Fibroblast of skin of left biceps (primary cell): ENCODE measurements at regions not wholly inside any gene's neighbourhood (a gene's known extent, or its start where the extent isn't known, plus 50 kb on each side); places are given as distances from the start of the nearest gene placed in this dataset.
"Not testable (repeated sequence)": the region's sequence is repeated elsewhere in the genome, so short reads cannot be mapped to it uniquely, and the experiment has no call there.

ENCODE experiments used
- DNase-seq, 2 experiments: peaks; one replicate each; pipeline ENCODE4 v3.0.0-alpha.2; 2013; ENCODE audit warnings: low read depth in 2 of 2

DNA sequence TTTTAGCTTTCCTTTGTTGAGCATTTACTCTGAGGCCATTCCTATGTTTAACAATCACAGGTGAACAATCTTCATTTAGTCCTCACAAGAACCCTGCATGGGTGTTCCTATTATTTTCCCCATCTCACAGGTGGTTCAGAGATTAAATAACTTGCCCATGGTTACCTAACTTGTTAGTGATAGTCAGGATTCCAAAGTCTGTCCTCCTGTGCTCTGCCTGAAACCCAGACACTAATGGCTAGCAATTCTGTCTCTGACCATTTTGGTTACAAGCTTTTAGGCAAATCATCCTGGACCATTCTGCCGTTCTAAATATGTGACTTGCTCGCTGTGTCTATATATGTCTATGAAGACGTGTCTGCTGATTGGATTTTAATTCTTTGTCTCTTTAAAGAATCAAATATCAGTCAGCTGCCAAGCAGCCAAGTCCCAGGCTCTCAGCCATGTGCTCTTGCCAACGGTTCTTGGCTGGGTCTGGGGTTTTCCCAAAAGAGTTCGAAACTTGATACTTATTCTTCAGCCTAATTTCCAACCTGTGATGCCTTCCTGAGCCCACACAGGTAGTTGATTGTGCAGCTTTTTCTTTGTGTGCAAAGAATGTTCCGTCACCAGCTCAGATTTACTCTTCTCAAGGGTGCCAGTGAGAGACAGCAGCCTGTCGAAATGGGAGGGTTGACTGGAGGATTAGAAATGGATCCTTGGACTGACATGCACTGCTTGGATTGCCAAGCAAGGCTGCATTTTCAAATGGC lies 121.7 kb downstream of the NREP start:
- no peak for DNase-seq

DNA sequence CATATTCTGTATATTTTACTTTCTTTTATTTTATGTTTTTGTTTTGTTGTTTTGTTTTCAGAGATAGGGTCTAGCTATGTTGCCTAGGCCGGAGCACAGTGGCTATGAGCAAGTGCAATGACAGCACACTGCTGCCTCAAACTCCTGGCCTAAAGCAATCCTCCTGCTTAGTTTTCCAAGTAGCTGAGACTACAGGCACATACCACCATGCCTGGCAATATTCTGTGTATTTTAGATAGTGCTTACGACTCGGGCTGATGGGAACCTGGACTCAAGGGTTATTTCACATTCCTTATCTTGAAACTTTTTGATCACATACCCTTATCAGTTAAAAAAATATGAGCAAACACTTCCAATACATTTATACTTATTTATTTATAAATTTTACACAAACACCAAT lies 119.0 kb upstream of the STARD4 start:
- DNase-seq, result no peak

DNA sequence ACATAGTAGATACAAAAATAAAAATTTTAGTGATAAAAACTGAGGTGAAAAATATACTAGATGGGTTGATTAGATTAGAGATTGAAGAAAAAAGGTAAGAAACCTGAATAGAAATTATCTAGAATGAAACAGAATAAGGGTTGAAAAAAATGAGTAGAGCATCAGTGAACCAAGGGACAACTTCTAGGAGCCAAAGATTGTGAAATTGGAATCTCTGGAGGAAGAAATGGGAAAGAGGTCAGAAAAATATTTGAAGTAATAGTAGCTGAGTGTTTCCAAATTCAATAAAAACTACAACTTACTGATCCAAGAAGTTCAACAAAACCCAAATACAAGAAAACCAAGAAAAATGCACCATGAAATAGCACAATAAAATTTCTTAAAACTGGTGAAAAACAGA lies 116.6 kb upstream of the STARD4 start:
- peak in 1 of 2 experiments; percentile 5 for DNase-seq

DNA sequence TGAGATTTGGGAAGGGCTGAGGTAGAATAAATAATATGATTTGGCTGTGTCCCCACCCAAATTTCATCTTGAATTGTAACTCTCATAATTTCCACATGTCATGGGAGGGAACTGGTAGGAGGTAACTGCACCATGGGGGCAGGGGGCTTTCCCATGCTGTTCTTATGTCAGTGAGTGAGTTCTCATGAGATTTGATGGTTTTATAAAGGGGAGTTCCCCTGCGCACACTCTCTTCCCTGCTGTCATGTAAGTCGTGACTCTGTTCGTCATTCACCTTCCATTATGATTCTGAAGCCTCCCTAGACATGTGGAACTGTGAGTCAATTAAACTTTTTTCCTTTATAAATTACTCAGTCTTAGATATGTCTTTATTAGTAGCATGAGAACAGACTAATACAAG lies 115.5 kb upstream of the STARD4 start:
- no peak for DNase-seq

DNA sequence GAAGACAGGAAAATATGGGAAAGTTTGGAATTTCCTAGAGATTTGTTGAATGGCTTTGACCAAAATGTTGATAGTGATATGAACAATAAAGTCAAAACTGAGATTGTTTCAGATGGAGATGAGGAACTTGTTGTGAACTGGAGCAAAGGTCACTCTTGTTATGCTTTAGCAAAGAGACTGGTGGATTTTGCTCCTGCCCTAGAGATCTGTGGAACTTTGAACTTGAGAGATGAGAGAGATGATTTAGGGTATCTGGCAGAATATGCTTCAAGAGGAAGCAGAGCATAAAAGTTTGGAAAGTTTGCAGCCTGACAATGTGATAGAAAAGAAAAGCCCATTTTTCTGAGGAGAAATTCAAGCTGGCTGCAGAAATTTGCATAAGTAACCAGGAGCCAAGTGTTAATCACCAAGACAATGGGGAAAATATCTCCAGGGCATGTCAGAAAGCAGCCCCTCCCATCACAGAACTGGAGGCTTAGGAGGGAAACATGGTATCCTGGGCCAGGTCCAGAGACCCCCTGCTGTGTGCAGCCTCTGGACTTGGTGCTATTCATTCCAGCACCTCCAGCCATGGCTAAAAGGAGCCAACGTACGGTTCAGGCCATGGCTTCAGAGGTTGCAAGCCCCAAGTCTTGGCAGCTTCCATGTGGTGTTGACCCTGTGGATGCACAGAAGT lies 114.3 kb upstream of the STARD4 start:
- no peak for DNase-seq

DNA sequence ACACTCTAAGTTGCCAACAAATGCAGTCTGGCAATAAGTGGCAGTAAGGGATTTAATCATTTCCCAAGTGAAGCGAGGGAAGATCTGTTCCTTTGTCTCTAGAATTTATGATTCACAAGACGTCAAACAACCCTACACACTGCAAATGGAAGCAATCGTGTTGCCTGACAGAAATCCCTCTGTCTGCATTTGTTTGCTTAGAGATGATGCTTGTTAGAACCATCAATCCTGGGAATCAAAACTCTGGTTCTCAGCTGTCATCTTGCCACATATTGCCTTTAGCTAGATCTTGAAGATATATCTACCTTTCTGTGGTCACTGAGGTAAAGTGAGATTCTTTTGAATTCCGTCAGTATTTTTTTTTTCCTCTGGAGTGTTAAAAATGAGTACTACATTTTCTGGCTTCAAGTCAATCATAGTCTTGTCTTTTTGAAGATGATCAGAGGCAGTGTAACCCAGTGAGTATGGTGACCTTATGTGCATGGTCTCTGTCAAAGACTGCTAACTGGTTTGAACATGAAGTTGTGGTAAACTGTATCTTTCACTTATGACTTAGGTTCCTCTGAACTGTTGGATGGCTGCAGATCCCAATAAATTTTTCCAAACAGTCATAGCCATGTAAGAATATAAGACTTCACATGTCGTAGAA lies 106.4 kb upstream of the STARD4 start:
- DNase-seq, result no peak

DNA sequence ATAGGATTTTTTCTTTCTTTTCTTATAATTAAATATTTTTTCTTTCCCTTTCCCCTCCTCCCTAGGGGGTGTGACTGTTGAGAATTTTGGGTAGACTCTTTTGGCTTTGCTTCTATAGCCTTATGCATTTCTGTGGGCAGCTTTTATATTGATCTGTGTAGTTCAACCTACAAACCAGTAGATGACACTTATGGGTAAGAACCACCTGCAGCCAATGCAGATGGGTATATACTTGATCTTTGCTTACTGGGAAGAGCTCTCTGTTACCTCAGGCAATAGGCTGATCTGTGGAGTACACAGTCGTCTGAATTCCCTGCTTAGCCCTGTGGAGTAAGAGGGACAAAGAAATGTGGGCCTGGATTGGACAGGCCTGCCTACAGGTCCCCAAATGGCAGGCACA lies 102.7 kb upstream of the STARD4 start:
- no peak for DNase-seq

DNA sequence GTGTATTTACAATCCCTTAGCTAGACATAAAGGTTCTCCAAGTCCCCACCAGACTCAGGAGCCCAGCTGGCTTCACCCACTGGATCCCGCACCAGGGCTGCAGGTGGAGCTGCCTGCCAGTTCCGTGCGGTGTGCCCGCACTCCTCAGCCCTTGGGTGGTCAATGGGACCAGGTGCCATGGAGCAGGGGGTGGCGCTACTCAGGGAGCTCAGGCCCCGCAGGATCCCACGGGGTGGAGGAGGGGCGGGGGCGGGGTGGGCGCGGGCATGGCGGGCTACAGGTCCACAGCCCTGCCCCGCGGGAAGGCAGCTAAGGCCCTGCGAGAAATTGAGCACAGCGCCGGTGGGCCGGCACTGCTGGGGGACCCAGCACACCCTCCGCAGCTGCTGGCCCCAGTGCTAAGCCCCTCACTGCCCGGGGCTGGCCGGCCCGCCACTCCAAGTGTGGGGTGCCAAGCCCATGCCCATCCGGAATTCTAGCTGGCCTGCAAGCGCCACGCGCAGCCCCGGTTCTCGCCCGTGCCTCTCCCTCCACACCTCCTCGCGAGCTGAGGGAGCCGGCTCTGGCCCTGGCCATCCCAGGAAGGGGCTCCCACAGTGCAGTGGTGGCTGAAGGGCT lies 99.8 kb upstream of the STARD4 start:
- not testable (repeated sequence) for DNase-seq

DNA sequence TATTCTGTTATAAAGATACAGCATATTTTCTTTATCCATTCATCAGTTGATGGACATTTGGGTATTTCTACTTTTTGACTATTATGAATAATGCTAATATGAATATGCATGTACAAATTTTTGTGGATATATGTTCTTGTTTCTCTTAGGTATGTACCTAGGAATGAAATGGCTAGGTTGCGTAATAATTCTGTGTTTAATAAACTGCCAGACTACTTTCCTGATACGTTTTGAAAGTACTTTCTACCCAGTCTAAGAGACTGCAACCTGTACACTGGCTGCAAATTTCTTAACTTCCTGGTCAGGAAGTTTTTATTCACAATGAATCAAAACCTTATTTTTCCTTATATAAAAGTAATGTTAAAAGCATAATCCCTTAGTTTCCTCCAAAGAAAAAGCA lies 93.9 kb upstream of the STARD4 start:
- DNase-seq, result no peak

DNA sequence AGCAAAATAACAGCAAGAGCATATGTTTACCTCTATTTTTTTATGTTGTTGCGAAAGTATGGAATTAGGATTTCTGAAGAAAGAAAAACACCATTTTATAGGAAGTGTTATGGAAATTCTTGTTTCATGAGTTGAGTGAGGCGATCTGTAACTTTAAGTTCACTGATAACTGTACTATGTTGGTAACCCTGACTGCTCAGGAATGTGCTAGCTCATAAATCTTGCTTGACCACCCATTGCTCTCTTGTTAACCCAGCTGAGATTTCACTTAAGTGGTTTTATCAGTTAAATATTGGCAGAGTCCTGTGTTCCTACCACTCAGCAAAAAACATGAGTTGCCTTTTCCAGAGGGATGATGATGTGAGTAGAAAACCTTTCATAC lies 91.1 kb upstream of the STARD4 start:
- DNase-seq, result peak; percentile 38 to 40

DNA sequence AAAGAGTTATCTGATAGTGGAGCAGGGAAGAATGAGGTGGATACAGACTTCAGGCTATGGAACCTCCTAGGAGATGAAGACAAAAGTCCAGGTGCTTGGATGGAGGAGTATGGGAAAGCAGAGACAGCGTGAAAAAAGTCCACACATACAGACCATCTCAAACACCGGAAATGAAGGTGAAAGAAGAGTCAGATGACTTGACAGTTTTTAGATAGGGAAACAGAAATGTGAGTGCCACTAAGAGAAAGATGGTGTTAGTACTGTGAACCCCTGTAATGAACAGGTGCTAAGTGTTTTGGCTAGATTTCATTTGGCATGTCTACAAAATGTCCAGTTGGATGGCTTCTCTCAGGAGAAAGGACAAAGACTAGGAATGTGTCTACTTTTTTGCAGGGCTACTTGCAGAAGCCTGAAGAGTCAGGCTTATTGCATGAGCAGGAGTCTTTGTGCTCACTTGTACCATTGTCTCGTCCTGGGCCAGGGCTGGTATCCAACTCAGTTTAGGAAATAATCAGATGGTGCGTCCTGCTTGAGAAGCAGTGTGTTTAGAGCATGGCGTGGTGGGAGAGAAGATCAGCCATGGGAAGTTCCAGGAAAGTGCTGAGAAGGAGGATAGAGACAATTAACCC lies 90.6 kb upstream of the STARD4 start:
- no peak for DNase-seq

DNA sequence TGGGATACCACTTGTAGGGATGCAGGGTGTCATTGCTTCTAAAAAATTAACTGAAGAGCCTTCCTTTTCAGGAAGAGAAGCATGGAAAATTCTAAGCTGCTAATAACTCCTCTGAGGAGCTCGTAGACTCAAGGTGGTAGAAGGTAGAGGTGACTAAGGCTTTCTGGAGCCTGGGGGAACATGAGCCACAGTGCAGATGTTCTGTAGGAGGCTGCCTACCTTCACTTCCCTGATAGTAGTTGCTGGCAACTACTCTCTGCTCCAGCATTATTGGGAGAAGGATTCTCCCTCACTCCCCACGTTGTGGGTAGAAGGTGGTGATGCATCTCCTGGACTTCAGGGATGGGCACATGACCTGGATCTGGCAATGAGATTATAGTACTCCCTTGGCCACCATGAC lies 86.7 kb upstream of the STARD4 start:
- no peak for DNase-seq

DNA sequence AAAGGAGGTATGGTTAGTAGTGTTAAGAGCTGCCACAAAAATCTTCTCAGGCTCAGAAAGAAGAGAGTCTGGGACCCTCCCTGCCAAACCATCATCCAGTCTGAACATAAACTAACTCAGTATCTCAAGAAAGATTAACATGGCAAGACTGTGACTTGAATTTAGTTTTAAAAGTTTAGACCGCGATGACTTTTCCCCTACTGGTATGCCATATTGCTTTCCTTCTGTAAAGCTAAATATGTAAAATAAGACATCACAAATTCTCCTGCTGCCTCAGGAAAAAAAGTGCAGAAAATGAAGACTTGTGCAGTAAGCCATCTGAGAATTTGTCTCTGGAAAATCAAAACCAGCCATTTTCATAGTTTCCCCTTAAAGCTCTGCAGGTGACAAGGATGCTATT lies 85.2 kb upstream of the STARD4 start:
- no peak for DNase-seq

DNA sequence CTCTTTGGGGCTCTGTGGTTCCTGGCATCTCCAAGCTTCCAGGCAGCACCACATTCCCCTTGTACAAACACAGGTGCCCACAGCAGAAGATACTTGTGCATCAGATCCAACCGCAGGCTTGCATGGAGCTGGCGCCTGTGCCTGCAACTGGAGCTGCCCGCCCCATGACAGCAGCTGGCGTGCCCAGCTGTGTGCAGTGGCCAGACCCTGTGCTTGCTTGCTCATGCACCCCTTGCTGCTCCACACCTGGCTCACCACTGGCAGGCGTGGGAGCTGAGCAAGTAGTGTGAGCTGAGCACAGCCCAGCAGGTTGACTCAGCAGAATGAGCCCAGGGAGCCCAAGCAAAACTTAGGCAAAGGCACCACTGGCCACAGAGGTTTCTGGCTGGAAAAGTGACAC lies 84.4 kb upstream of the STARD4 start:
- DNase-seq, result no peak

DNA sequence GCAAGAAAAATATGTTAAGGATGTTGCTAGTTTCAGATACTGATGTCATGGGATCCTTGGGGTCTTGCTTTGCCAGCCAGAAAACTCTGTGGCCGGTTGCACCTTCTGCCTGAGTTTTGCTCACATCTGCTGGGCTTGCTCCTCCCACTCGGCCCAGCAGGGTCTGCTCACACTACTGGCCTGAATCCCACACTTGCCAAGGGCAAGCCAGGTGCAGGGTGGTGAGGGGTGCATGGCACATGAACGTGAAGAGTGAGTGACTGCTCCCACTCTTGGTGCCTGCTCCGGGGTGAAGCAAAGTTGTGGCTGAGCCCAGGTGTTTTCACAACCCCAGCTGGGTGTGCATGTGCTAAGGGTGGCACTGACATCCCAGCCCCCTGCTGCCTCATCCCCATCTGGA lies 83.1 kb upstream of the STARD4 start:
- DNase-seq, result no peak

DNA sequence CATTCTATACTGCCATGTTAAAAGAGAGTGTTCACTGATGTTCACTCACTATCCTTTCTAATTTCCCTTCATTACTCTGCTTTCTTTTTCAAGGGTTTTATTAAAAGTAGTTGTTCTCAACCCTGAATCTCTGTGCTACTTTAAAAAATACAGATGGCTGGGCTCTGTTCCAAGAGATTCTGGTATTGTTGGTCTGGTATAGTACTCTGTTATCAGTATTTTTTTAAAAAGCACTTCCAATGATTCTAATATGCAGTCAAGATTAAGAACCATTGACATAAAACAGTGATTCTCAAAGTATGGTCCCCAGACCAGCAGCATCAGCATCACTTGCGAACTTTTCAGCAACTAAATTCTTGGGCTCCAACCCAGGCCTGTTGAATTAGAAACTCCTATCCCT lies 77.0 kb upstream of the STARD4 start:
- DNase-seq, result no peak

DNA sequence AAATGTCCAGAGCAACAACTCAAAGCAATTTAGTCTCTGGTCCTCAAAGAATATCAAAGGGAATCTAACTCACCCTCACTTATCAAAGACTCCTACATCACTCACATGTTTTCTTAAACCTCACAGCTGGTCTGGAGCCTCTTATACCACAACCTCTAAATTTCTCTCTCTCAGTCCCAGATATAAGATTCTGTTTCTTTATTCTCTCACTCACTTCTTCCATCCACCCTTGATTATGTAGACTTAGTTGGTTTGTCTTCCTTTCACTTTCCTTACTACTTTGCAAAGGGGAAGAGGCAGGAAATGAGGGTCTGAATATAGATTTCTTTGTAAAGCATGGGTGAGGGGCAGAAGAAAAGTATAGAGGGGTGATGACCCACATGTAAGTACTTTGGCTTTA lies 75.4 kb upstream of the STARD4 start:
- no peak for DNase-seq

DNA sequence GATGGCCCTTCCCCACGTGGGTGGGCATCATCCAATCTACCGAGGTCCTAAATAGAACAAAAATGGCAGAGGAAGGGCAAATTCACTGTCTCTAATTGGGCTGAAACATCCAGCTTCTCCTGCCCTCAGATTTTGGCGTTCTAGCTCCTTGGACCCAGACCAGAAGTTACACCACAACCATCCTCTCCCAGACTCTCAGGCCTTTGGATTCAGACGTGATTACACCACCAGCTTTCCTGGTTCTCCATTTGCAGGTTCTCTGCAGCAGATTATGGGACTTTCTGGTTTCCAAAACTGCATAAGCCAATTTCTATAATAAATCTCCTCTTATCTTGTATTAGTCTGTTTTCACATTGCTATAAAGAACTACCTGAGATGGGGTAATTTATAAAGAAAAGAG lies 73.6 kb upstream of the STARD4 start:
- no peak for DNase-seq

DNA sequence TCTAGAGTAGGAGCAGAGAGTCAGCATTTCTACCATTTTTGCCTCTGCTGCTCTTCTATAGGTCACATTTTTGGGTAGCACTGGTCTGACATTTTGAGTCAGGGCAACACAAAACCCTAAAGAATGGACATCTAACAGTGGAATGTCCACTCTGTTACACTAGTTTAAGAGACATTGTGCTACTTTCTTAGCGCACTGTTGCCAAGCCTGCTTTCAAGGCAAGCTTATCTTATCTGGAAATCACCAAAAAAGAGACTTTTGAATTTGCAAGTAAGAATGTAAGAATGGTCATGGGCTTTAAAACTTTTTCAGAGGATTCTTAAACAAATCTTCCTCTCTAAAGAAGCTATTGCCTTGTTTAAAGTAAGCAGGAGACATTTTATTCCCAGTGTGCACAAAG lies 73.0 kb upstream of the STARD4 start:
- DNase-seq, result no peak

DNA sequence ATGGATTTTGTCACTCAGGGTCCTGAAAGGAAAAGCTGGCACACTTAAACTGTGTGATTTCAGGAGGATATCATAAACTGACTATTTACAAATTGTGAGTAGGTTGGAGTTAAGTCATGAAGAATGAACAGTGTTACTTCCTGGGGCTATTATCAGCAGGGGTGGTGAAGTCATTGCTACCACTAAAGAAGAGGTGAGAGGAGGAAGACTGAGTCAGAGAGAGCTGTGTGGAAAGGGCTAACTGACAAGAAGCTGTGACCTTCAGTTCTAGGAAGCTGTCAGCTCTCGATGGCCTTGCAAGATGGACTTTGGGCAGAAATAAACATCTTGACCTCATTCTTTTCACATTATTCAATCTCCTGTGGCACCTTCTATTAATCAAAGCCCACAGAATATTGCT lies 72.3 kb upstream of the STARD4 start:
- DNase-seq, result no peak

DNA sequence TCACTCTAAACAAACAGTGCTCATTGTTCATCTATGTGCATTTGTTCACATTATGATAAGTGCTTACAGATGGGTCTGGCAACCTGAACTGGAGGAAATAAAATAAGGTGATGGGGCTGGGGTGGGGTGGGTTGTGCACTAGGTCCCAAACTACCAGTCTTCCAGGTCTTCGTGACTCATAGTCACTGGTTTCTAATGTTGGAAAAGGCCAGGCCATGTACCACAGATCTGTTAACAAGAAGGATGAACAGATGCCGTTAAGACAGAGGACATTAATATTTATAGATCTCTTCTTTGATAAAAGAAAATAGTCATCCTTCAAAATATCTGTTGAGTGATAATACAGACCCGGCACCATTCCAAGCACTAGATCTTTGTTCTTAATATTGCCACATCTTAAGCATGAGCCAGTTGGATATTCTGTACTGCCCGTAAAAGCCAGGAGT lies 71.4 kb upstream of the STARD4 start:
- peak; percentile 81 to 85 for DNase-seq

DNA sequence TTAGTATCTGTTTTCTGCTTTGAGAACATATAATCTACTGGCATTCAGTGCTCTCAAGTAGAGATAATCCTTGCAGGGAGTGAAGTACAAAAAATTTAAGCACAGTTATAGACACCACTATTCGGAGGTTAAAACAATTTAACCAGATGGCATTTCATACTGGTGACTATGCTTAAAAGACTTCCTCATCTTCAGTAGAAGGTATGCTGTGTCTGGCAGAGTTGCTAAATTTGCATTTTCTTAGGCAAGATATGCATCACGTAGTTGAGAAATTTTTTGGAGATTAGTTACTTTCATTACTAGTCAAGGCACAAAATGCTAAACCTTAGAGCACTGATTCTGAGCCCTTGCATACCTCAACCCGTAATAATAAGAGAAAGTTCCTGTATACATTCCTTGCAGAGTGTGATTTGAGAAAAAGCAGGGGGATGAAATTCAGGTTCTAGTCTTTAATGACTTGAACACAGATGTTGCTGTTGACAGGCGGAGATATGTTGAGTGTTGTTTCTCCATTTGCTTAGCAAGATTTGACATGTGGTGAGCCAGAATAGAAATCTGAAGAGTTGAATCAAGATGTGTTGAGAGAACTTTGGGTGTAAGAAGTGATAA lies 70.8 kb upstream of the STARD4 start:
- peak; percentile 91 to 93 for DNase-seq
